Mesothelial cell of epicardium (in vitro differentiated cells): ENCODE measurements at regions not wholly inside any gene's neighbourhood (a gene's known extent, or its start where the extent isn't known, plus 50 kb on each side); places are given as distances from the start of the nearest gene placed in this dataset.
"Not testable (repeated sequence)": the region's sequence is repeated elsewhere in the genome, so short reads cannot be mapped to it uniquely, and the experiment has no call there.

Experiments used
- DNase-seq, 2 experiments: peaks; one replicate each; pipeline ENCODE4 v3.0.0; 2021; ENCODE audit warnings: low spot score in 2 of 2; ENCODE audit not compliant: unreplicated experiment in 2 of 2
- H3K27ac Mint-ChIP-seq: 2 replicates; pipeline ENCODE4 v1.8.0; 2021; ENCODE audit warnings: mixed read lengths
- H3K27me3 Mint-ChIP-seq: 2 replicates; pipeline ENCODE4 v1.8.0; 2021; ENCODE audit warnings: low read depth, mixed read lengths
- H3K36me3 Mint-ChIP-seq: 2 replicates; pipeline ENCODE4 v1.8.0; 2021; ENCODE audit warnings: mixed read lengths
- H3K4me1 Mint-ChIP-seq: 2 replicates; pipeline ENCODE4 v1.8.0; 2021; ENCODE audit warnings: mixed read lengths
- H3K4me3 Mint-ChIP-seq: 2 replicates; pipeline ENCODE4 v1.8.0; 2021; ENCODE audit warnings: mild to moderate bottlenecking, moderate library complexity, mixed read lengths
- H3K9me3 Mint-ChIP-seq: 2 replicates; pipeline ENCODE4 v1.8.0; 2021; ENCODE audit warnings: mixed read lengths
- TF ChIP-seq, protein P1 (sequence below): fragments of 200-600 bp; sonication (generic); IDR thresholded peaks from one replicate; pipeline ENCODE4 v1.5.0; 2021; ENCODE audit warnings: antibody characterized with exemption; ENCODE audit not compliant: unreplicated experiment

DNA sequence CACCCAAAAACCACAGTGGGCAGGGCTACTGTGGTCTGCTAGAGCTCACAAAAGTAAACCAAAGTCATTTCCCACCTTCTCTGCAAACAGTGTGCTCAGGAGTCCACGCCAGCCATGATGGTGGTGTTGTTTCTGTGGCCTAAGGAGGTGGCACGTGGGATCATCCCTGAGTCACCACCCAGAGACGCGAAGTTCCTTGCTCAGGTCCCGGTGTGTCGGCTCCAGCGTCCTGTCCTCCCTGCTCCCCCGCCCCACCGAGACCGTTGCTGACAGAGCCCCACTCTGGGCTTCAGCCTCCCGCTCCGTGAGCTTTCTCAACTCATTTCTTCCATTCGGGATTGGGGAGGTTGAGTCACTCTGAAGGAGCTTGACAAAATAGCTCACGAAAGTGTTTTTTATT lies 118.7 kb downstream of the NPTX2 start:
- no peak overlapping the region for H3K27ac Mint-ChIP-seq
- no peaks in the 10 kb centered on the region for H3K36me3 Mint-ChIP-seq
- no peak overlapping the region for H3K4me3 Mint-ChIP-seq
- H3K9me3 Mint-ChIP-seq: peaks cover 7% of the 10 kb centered on the region
- TF ChIP-seq, protein P1, sequence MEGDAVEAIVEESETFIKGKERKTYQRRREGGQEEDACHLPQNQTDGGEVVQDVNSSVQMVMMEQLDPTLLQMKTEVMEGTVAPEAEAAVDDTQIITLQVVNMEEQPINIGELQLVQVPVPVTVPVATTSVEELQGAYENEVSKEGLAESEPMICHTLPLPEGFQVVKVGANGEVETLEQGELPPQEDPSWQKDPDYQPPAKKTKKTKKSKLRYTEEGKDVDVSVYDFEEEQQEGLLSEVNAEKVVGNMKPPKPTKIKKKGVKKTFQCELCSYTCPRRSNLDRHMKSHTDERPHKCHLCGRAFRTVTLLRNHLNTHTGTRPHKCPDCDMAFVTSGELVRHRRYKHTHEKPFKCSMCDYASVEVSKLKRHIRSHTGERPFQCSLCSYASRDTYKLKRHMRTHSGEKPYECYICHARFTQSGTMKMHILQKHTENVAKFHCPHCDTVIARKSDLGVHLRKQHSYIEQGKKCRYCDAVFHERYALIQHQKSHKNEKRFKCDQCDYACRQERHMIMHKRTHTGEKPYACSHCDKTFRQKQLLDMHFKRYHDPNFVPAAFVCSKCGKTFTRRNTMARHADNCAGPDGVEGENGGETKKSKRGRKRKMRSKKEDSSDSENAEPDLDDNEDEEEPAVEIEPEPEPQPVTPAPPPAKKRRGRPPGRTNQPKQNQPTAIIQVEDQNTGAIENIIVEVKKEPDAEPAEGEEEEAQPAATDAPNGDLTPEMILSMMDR: no peak
- no peaks in the 10 kb centered on the region for H3K4me1 Mint-ChIP-seq
- H3K27me3 Mint-ChIP-seq: no peaks in the 10 kb centered on the region
- DNase-seq: no peak

GRCh38 chr7:98736461-98736860 lies 119.4 kb downstream of the NPTX2 start:
- not testable (repeated sequence) for DNase-seq, H3K27ac Mint-ChIP-seq, H3K27me3 Mint-ChIP-seq, H3K4me3 Mint-ChIP-seq, H3K36me3 Mint-ChIP-seq, H3K9me3 Mint-ChIP-seq, H3K4me1 Mint-ChIP-seq

DNA sequence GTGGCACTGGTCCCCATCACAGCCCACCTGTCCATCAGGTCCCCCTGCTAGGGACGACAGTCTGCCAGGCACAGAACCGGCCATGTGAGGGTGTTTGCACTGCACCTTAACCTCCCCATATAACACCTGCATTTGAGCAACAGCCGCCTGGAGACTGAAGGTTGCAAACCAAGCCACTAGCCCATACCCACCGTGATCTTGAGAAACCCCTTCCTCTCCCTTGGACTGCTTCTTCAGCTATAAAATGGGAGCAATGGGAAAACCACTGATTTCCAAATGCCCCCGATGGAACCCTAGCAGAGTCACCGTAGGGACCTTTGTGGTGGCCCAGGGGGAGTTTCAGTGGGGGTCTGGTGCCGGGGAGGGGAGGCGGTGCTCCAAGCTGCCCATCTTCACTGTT lies 120.1 kb downstream of the NPTX2 start:
- Mint-ChIP-seq H3K36me3 (no peaks in the 10 kb centered on the region), H3K27me3 (peaks cover 3% of the 10 kb centered on the region), H3K27ac (no peak overlapping the region), H3K9me3 (peaks cover 7% of the 10 kb centered on the region), H3K4me3 (no peak overlapping the region), H3K4me1 (no peaks in the 10 kb centered on the region)
- TF ChIP-seq, protein P1: no peak
- no peak for DNase-seq

- Mint-ChIP-seq H3K4me3 (no peak overlapping the region), H3K4me1 (no peaks in the 10 kb centered on the region), H3K36me3 (no peaks in the 10 kb centered on the region), H3K27me3 (peaks cover 5% of the 10 kb centered on the region), H3K9me3 (peaks cover 4% of the 10 kb centered on the region), H3K27ac (no peak overlapping the region)
- no peak for DNase-seq
- TF ChIP-seq, protein P1: no peak
These were observed 123.6 kb downstream of the NPTX2 start for GRCh38 chr7:98740643-98741042.

DNA sequence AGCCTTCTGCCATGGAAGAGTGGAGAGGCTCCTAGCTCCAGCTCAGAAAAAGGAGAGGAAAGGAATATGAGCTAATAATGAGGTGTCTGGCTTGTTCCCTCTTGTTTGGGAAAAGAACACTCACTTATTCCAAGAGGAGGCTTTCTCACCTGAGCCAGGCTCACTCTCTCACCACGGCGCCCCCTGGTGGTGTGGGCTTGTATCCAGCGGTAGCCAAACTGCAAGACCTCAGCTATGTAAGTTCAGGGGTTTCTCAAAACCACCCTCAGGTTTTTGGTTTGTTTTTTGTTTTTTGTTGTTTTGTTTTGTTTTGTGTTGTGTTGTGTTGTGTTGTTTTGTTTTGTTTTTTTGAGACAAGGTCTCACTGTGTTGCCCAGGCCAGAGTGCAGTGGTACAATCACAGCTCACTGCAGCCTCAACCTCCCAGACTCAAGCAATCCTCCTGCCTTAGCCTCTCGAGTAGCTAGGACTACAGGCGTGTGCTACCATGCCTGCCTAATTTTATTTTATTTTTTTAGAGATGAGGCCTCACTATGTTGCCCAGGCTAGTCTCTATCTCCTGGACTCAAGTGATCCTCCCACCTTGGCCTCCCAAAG lies 124.0 kb downstream of the TMEM130 start:
- H3K27ac Mint-ChIP-seq: no peak overlapping the region
- peak; percentile 56 to 84 for DNase-seq
- H3K27me3 Mint-ChIP-seq: peaks cover 21% of the 10 kb centered on the region
- H3K9me3 Mint-ChIP-seq: peaks cover 4% of the 10 kb centered on the region
- TF ChIP-seq, protein P1: peak; percentile 87
- H3K36me3 Mint-ChIP-seq: no peaks in the 10 kb centered on the region
- no peaks in the 10 kb centered on the region for H3K4me1 Mint-ChIP-seq
- H3K4me3 Mint-ChIP-seq: no peak overlapping the region

DNA sequence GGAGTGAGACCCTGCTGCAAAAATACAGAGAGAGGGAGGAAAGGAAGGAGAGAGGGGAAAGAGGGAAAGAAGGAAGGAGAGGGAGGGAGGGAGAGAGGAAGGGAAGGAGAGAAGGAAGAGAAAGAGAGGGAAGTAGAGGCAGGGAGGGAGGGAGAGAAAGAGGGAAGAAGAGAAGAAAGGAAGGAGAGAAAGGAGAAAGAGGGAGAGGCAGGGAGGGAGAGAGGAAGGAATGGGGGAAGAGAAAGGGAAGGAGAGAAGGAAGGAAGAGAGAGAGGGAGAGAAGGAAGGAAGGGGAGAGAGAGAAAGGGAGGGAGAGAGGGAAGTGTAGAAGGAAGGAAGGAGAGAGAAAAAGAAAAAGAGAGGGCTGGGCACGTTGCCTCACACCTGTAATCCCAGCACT lies 121.7 kb downstream of the TMEM130 start:
- TF ChIP-seq, protein P1: no peak
- Mint-ChIP-seq H3K36me3 (no peaks in the 10 kb centered on the region), H3K27ac (no peak overlapping the region)

More for the DNA sequence above, 121.7 kb downstream of the TMEM130 start:
- no peak overlapping the region for H3K4me3 Mint-ChIP-seq
- H3K4me1 Mint-ChIP-seq: no peaks in the 10 kb centered on the region
- DNase-seq: no peak
- peaks cover 18% of the 10 kb centered on the region for H3K27me3 Mint-ChIP-seq
- peaks cover 4% of the 10 kb centered on the region for H3K9me3 Mint-ChIP-seq
